ENCODE measurements at regions not wholly inside any gene's neighbourhood (a gene's known extent, or its start where the extent isn't known, plus 50 kb on each side); places are given as distances from the start of the nearest gene placed in this dataset.

GRCh38 chr13:105787632-105788031, 747.8 kb downstream of the EFNB2 start (continued):
- TF ChIP-seq SALL2 (tag by site-specific recombination; IDR thresholded peaks at IDR 0.05; ENCODE audit: borderline replicate concordance) (no peak), ZNF394 (tag by site-specific recombination; IDR thresholded peaks at IDR 0.05; ENCODE audit: borderline replicate concordance) (no peak), ZNF529 (tag by site-specific recombination; IDR thresholded peaks at IDR 0.05; ENCODE audit: insufficient replicate concordance) (no peak), BCL11A (tag by site-specific recombination; IDR thresholded peaks at IDR 0.05; ENCODE audit: low read depth) (no peak), ZSCAN16 (tag by site-specific recombination; IDR thresholded peaks at IDR 0.05) (no peak), ZNF362 (tag by site-specific recombination; IDR thresholded peaks at IDR 0.05) (no peak)

GRCh38 chr13:105785436-105785835, 750.0 kb downstream of the EFNB2 start:
- POLR2A ChIA-PET, result no interaction called here
- Histone ChIP-seq H3K27ac (ENCODE audit: extremely low read depth, low read depth, low read length) (no peak overlapping the region), H3K9me3 (ENCODE audit: control insufficient read depth, insufficient read depth, low read depth, low read length) (no peaks in the 10 kb centered on the region), H3K4me3 (ENCODE audit: low read depth, low read length) (no peak overlapping the region), H3K36me3 (ENCODE audit: control insufficient read depth in 2 of 2, insufficient read depth in 1 of 2, low read length in 2 of 2) (no peaks in the 10 kb centered on the region), H3K4me1 (ENCODE audit: control insufficient read depth, insufficient read depth, low read length) (no peaks in the 10 kb centered on the region)
- CTCF ChIA-PET, result no interaction called here
- no peak for TF ChIP-seq RBAK (tag by site-specific recombination; IDR thresholded peaks at IDR 0.05)
- TF ChIP-seq ZBTB48 (tag by site-specific recombination; IDR thresholded peaks at IDR 0.05), result no peak

- H3K27ac ChIP-seq (ENCODE audit: extremely low read depth, low read depth, low read length), result no peak overlapping the region
- H3K4me3 ChIP-seq (ENCODE audit: low read depth, low read length), result no peak overlapping the region
- ChIA-PET POLR2A (no interaction called here), CTCF (interaction anchor here (0.6 kb wide), 1 partner anchor 42 kb away, joined by 6 read pairs; no protein-coding TSS in a partner anchor)
- H3K36me3 ChIP-seq (ENCODE audit: control insufficient read depth in 2 of 2, insufficient read depth in 1 of 2, low read length in 2 of 2), result no peaks in the 10 kb centered on the region
- no peaks in the 10 kb centered on the region for H3K4me1 ChIP-seq (ENCODE audit: control insufficient read depth, insufficient read depth, low read length)
- TF ChIP-seq ZNF362 (tag by site-specific recombination; IDR thresholded peaks at IDR 0.05) (no peak), ZNF555 (tag by site-specific recombination; conservative IDR thresholded peaks at IDR 0.05) (no peak), ZNF148 (tag by site-specific recombination; IDR thresholded peaks at IDR 0.05; ENCODE audit: borderline replicate concordance) (no peak)
- H3K9me3 ChIP-seq (ENCODE audit: control insufficient read depth, insufficient read depth, low read depth, low read length), result no peaks in the 10 kb centered on the region
These were observed 752.2 kb downstream of the EFNB2 start for GRCh38 chr13:105783261-105783660.

GRCh38 chr13:105778196-105778595, 757.3 kb downstream of the EFNB2 start:
- Histone ChIP-seq H3K27ac (ENCODE audit: extremely low read depth, low read depth, low read length) (no peak overlapping the region), H3K4me1 (ENCODE audit: control insufficient read depth, insufficient read depth, low read length) (no peaks in the 10 kb centered on the region; the same call in 1 of the 2 replicates), H3K36me3 (ENCODE audit: control insufficient read depth in 2 of 2, insufficient read depth in 1 of 2, low read length in 2 of 2) (no peaks in the 10 kb centered on the region), H3K9me3 (ENCODE audit: control insufficient read depth, insufficient read depth, low read depth, low read length) (no peaks in the 10 kb centered on the region), H3K4me3 (ENCODE audit: low read depth, low read length) (no peak overlapping the region)
- TF ChIP-seq INSM2 (tag by site-specific recombination; IDR thresholded peaks at IDR 0.05), result no peak
- no peak for TF ChIP-seq HOXD13 (CRISPR knock-in tag; IDR thresholded peaks at IDR 0.05; ENCODE audit: borderline replicate concordance)
- CTCF ChIA-PET, result interaction anchor here (0.7 kb wide), 1 partner anchor 13 kb away, joined by 4 read pairs; no protein-coding TSS in a partner anchor
- POLR2A ChIA-PET, result no interaction called here
